Endothelial cell (in vitro differentiated cells): ENCODE measurements at regions not wholly inside any gene's neighbourhood (a gene's known extent, or its start where the extent isn't known, plus 50 kb on each side); places are given as distances from the start of the nearest gene placed in this dataset.

ENCODE experiments used
- DNase-seq: peaks from one replicate; pipeline ENCODE4 v3.0.0; 2021; ENCODE audit warnings: low spot score
- H3K27ac Mint-ChIP-seq: one replicate; pipeline ENCODE4 v1.8.0; 2021; ENCODE audit warnings: mixed read lengths, inconsistent platforms; ENCODE audit not compliant: unreplicated experiment
- H3K27me3 Mint-ChIP-seq: one replicate; pipeline ENCODE4 v1.8.0; 2021; ENCODE audit warnings: mild to moderate bottlenecking, moderate library complexity, mixed read lengths, inconsistent platforms; ENCODE audit not compliant: unreplicated experiment
- H3K36me3 Mint-ChIP-seq: one replicate; pipeline ENCODE4 v1.8.0; 2021; ENCODE audit warnings: mild to moderate bottlenecking, low read depth, mixed read lengths, inconsistent platforms; ENCODE audit not compliant: unreplicated experiment
- H3K4me1 Mint-ChIP-seq: one replicate; pipeline ENCODE4 v1.8.0; 2021; ENCODE audit warnings: mild to moderate bottlenecking, mixed read lengths, inconsistent platforms; ENCODE audit not compliant: unreplicated experiment
- H3K4me3 Mint-ChIP-seq: one replicate; pipeline ENCODE4 v1.8.0; 2021; ENCODE audit warnings: mild to moderate bottlenecking, mixed read lengths, inconsistent platforms; ENCODE audit not compliant: unreplicated experiment
- H3K9me3 Mint-ChIP-seq: one replicate; pipeline ENCODE4 v1.8.0; 2021; ENCODE audit warnings: mixed read lengths, inconsistent platforms; ENCODE audit not compliant: unreplicated experiment
- CTCF ChIP-seq: fragments of 200-600 bp; sonication (generic); IDR thresholded peaks from one replicate; pipeline ENCODE4 v1.5.0; 2021; ENCODE audit warnings: antibody characterized with exemption; ENCODE audit not compliant: unreplicated experiment

- Mint-ChIP-seq H3K27ac (no peak overlapping the region), H3K36me3 (peaks cover 12% of the 10 kb centered on the region), H3K9me3 (peaks cover 47% of the 10 kb centered on the region), H3K4me1 (no peaks in the 10 kb centered on the region), H3K4me3 (no peak overlapping the region), H3K27me3 (peaks cover 2% of the 10 kb centered on the region)
- DNase-seq = no peak
- TF ChIP-seq CTCF = no peak
Observed at GRCh38 chr10:130340816-130341215, 204.6 kb downstream of the GLRX3 start.

GRCh38 chr10:130341356-130341755 is 205.2 kb downstream of the GLRX3 start:
- no peak for TF ChIP-seq CTCF
- no peak for DNase-seq
- Mint-ChIP-seq H3K4me3 (no peak overlapping the region), H3K4me1 (no peaks in the 10 kb centered on the region), H3K27ac (no peak overlapping the region), H3K27me3 (peaks cover 2% of the 10 kb centered on the region), H3K36me3 (peaks cover 12% of the 10 kb centered on the region), H3K9me3 (peaks cover 49% of the 10 kb centered on the region)

GRCh38 chr10:130345728-130346127 is 209.5 kb downstream of the GLRX3 start:
- DNase-seq = no peak
- H3K4me1 Mint-ChIP-seq = no peaks in the 10 kb centered on the region
- peaks cover 2% of the 10 kb centered on the region for H3K27me3 Mint-ChIP-seq
- TF ChIP-seq CTCF = no peak
- H3K27ac Mint-ChIP-seq = no peak overlapping the region
- H3K4me3 Mint-ChIP-seq = no peak overlapping the region
- peaks cover 37% of the 10 kb centered on the region for H3K9me3 Mint-ChIP-seq
- H3K36me3 Mint-ChIP-seq = no peaks in the 10 kb centered on the region

DNA sequence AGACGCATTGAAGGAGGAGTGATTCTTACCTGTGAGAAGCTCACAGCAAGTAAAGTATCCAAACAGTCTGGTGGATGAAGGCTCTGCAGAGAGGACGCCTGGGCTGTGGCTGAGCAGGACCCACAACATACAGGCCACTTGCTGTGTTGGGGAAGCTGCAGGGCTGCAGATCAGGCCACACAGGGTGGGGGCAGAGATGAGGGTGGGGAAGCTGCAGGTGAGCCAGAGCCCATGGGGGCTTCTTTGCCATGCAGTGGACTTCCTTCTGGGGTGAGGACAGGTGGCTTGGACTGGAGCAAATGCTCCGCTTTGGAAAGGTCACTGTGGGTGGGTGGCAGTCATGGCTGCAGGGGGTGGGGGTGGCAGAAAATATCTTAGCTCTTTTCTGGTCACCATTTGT is 214.8 kb downstream of the GLRX3 start:
- DNase-seq = no peak
- Mint-ChIP-seq H3K4me3 (no peak overlapping the region), H3K27me3 (peaks cover 2% of the 10 kb centered on the region), H3K36me3 (peaks cover 2% of the 10 kb centered on the region), H3K27ac (no peak overlapping the region), H3K9me3 (peaks cover 32% of the 10 kb centered on the region), H3K4me1 (no peaks in the 10 kb centered on the region)
- TF ChIP-seq CTCF = no peak

- TF ChIP-seq CTCF = no peak
- peaks cover 4% of the 10 kb centered on the region for H3K27me3 Mint-ChIP-seq
- no peak for DNase-seq
- H3K36me3 Mint-ChIP-seq = peaks cover 4% of the 10 kb centered on the region
- no peak overlapping the region for H3K4me3 Mint-ChIP-seq
- no peak overlapping the region for H3K27ac Mint-ChIP-seq
- peaks cover 38% of the 10 kb centered on the region for H3K9me3 Mint-ChIP-seq
- H3K4me1 Mint-ChIP-seq = no peaks in the 10 kb centered on the region
Observed at GRCh38 chr10:130351466-130352290, 215.5 kb downstream of the GLRX3 start.
